ENCODE measurements at regions not wholly inside any gene's neighbourhood (a gene's known extent, or its start where the extent isn't known, plus 50 kb on each side); places are given as distances from the start of the nearest gene placed in this dataset.

DNA sequence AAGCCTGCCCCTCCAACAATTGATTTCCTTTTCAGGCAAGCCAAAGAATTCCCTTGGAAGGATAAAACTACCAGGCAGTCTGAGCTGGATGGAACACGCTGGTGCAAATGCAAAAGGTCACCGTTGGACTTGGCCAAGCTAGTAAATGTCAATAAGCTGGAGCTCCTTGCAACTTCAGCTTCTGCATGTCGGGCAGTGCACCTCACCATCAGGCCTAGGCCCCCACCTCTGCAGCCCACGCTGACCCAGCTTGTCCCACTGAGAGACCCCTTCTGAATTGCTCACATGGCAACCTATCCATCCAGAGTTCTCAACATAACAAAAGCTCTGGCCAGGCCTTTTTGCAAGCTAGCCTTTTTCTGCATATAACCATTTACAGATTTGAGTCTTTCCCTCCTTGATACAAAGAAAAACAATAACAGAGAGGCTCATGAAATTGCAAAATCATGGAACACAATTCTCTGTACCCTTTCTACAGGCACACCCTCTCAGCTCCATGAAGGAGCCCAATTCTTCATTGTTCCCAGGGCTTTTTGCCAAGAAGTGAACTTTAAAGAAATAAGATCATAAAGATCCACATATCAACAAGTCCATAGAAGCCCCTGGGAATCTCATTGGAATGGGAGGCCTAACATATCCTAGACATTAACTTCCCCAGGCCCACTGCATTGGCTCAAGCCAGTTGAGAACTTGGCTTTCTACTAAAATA lies 123.9 kb upstream of the SLIT3 start:
- H3K4me1 ChIP-seq (ENCODE audit: insufficient read depth, low read length): peaks cover 10% of the 10 kb centered on the region; the same call in 1 of the 2 replicates
- no peaks in the 10 kb centered on the region for H3K36me3 ChIP-seq (ENCODE audit: insufficient read depth, low read depth, low read length)
- no peak overlapping the region for H3K4me3 ChIP-seq (ENCODE audit: low read length)
- no peak overlapping the region for H3K9ac ChIP-seq (ENCODE audit: low read depth, low read length)
- H3K27ac ChIP-seq (ENCODE audit: low read length): no peak overlapping the region
- no peaks in the 10 kb centered on the region for H3K27me3 ChIP-seq (ENCODE audit: insufficient read depth, low read length)
- no peaks in the 10 kb centered on the region for H3K9me3 ChIP-seq (ENCODE audit: insufficient read depth, low read depth, low read length)

DNA sequence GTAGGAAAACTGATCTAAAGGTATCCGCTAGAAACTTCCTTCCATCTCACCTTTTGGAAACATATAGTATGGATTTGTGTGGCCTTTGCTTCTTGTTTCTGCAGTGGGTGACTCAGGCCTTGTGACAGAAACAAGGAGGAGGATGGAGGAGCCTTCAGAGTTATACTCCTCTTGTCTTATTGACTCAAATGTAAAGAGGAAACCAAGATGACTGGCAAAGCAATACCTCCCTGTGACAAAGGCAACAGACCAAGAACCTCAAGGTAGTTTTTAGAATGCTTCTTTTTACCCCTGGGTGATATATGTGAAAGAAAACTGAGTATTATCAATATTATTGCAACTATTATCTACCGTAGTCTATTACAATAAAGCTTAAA lies 123.3 kb upstream of the SLIT3 start:
- H3K27ac ChIP-seq (ENCODE audit: low read length): no peak overlapping the region
- no peak overlapping the region for H3K4me3 ChIP-seq (ENCODE audit: low read length)
- H3K27me3 ChIP-seq (ENCODE audit: insufficient read depth, low read length): no peaks in the 10 kb centered on the region
- no peak overlapping the region for H3K9ac ChIP-seq (ENCODE audit: low read depth, low read length)
- no peaks in the 10 kb centered on the region for H3K9me3 ChIP-seq (ENCODE audit: insufficient read depth, low read depth, low read length)
- no peaks in the 10 kb centered on the region for H3K36me3 ChIP-seq (ENCODE audit: insufficient read depth, low read depth, low read length)
- peaks cover 10% of the 10 kb centered on the region; the same call in 1 of the 2 replicates for H3K4me1 ChIP-seq (ENCODE audit: insufficient read depth, low read length)

DNA sequence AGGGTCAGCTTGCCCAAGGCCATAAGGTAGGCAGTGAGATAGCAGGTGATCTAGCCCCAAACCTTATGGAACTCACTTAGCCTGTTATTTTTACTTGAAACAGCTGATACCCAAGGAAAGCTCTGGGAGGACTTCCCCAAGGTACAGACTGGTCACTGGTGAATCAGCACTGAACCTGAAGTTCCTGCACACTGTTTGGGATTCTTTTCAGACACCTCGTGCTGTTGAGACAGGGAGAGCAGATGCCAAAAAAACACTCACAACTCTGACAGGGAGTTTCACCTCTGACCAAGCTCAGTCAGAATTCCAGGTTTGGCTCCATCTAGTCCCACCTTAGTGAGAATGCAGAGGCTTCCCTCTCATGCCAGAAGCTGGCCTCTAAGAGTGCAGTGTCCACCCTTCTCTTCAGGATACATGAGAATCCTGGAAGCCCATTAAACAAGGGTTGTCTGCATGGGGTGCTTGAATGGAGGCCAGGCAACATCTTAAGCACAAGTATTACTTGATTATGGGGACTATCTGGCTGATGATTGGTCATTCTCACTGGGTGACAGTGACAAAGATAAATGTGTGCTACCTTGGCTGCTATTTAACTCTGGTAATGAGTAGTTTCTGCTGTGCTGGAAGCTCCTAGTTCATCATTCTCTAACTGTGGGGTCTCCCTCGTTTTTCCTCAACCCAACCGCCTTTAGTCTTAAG lies 122.8 kb upstream of the SLIT3 start:
- no peaks in the 10 kb centered on the region for H3K27me3 ChIP-seq (ENCODE audit: insufficient read depth, low read length)
- H3K4me3 ChIP-seq (ENCODE audit: low read length): no peak overlapping the region
- H3K27ac ChIP-seq (ENCODE audit: low read length): no peak overlapping the region
- no peaks in the 10 kb centered on the region for H3K36me3 ChIP-seq (ENCODE audit: insufficient read depth, low read depth, low read length)
- H3K9ac ChIP-seq (ENCODE audit: low read depth, low read length): no peak overlapping the region
- peaks cover 10% of the 10 kb centered on the region; the same call in 1 of the 2 replicates for H3K4me1 ChIP-seq (ENCODE audit: insufficient read depth, low read length)
- no peaks in the 10 kb centered on the region for H3K9me3 ChIP-seq (ENCODE audit: insufficient read depth, low read depth, low read length)

DNA sequence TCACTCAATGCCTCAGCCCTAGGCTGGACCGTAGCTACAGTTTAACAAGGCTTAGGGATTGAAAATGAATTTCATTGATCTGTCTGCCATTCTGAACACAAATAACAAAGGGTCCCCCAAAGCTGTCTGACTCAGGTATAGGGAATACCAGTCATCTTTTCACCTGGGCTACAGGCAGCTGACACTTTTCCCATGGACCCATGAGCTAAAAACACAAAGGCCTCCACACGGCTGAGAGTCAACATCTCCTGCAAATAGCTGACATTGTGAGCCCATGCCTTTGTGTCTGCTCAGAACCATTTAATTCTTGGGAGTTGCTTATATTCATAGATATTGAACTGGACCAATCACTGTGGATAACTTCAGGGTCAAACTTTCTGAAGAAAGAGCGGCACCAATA lies 121.1 kb upstream of the SLIT3 start:
- H3K4me3 ChIP-seq (ENCODE audit: low read length): no peak overlapping the region
- no peak overlapping the region for H3K9ac ChIP-seq (ENCODE audit: low read depth, low read length)
- H3K27ac ChIP-seq (ENCODE audit: low read length): no peak overlapping the region
- no peaks in the 10 kb centered on the region for H3K9me3 ChIP-seq (ENCODE audit: insufficient read depth, low read depth, low read length)
- H3K36me3 ChIP-seq (ENCODE audit: insufficient read depth, low read depth, low read length): no peaks in the 10 kb centered on the region
- H3K4me1 ChIP-seq (ENCODE audit: insufficient read depth, low read length): peaks cover 10% of the 10 kb centered on the region; the same call in 1 of the 2 replicates
- H3K27me3 ChIP-seq (ENCODE audit: insufficient read depth, low read length): no peaks in the 10 kb centered on the region

DNA sequence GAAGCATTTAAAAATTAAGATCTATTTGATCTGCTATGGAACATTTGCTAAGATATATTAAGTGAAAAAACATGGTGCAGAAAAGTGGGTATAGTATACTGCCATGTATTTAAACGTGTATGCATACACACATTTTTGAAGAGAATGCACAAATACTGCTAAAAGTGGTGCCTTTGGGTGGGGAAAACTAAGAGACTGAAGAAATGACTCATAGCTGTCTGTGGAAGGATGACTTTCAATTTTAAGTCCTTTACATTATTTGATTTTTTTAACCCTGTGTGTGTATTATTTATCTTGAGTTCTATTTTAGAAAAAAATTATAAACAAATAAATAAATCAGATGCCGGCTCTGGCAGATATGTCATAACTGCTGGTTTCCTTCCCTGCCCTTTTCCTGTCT lies 120.7 kb upstream of the SLIT3 start:
- H3K27me3 ChIP-seq (ENCODE audit: insufficient read depth, low read length): no peaks in the 10 kb centered on the region
- H3K4me1 ChIP-seq (ENCODE audit: insufficient read depth, low read length): peaks cover 10% of the 10 kb centered on the region; the same call in 1 of the 2 replicates
- H3K9ac ChIP-seq (ENCODE audit: low read depth, low read length): no peak overlapping the region
- H3K27ac ChIP-seq (ENCODE audit: low read length): no peak overlapping the region
- H3K9me3 ChIP-seq (ENCODE audit: insufficient read depth, low read depth, low read length): no peaks in the 10 kb centered on the region
- no peak overlapping the region for H3K4me3 ChIP-seq (ENCODE audit: low read length)
- no peaks in the 10 kb centered on the region for H3K36me3 ChIP-seq (ENCODE audit: insufficient read depth, low read depth, low read length)

DNA sequence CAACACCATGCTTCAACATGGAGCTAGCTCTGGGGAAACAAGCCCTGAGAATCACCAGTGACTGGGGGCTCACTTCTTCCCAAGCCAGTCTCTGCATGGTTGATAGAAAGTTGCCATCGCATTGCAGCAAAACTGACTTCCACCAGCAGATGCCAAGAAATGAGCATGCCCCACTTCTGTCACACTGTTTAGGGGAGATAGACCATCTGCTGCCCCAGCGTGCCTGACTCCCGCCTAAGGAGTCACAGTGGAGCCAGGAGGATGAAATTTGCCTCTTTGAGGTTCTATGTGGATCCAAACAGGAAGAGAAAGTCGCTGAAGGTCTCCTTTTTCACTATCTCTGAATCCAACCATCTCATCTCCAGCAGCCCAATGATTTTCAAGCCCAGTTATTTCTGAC lies 116.7 kb upstream of the SLIT3 start:
- Histone ChIP-seq H3K27ac (ENCODE audit: low read length) (no peak overlapping the region), H3K9me3 (ENCODE audit: insufficient read depth, low read depth, low read length) (no peaks in the 10 kb centered on the region), H3K36me3 (ENCODE audit: insufficient read depth, low read depth, low read length) (no peaks in the 10 kb centered on the region), H3K27me3 (ENCODE audit: insufficient read depth, low read length) (no peaks in the 10 kb centered on the region), H3K4me3 (ENCODE audit: low read length) (no peak overlapping the region), H3K4me1 (ENCODE audit: insufficient read depth, low read length) (no peaks in the 10 kb centered on the region), H3K9ac (ENCODE audit: low read depth, low read length) (no peak overlapping the region)

DNA sequence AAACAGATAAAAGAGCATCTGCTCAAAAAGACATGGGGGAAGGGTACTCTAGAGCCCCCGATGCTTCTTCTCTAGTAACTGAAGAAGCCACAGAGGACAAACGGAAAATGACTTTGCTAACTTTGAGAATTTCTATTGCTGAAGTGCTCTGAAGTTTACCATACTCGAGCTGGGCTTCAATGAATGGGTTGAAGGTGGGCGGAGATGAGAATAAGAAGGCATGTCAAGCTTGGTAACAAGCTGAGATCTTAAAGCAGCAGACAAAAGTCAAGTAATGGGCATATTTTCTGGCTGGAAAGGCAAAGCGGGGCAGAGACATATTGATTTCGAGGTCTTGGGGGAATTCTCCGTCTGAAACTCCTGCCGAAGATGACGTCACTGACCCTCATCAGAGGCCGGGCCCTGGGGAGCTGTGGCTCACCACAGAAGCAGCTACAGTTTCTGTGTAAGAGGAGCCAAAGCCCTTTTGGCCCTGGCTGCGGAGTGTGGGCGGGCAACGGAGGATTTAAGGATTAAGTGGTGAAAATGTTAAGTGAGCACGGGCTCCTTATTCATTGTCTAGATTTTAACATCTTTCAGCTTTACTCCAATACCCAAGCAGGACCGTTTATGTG lies 115.8 kb upstream of the SLIT3 start:
- H3K4me1 ChIP-seq (ENCODE audit: insufficient read depth, low read length): no peaks in the 10 kb centered on the region
- no peaks in the 10 kb centered on the region for H3K9me3 ChIP-seq (ENCODE audit: insufficient read depth, low read depth, low read length)
- H3K36me3 ChIP-seq (ENCODE audit: insufficient read depth, low read depth, low read length): no peaks in the 10 kb centered on the region
- H3K4me3 ChIP-seq (ENCODE audit: low read length): no peak overlapping the region
- no peaks in the 10 kb centered on the region for H3K27me3 ChIP-seq (ENCODE audit: insufficient read depth, low read length)
- no peak overlapping the region for H3K9ac ChIP-seq (ENCODE audit: low read depth, low read length)
- no peak overlapping the region for H3K27ac ChIP-seq (ENCODE audit: low read length)

DNA sequence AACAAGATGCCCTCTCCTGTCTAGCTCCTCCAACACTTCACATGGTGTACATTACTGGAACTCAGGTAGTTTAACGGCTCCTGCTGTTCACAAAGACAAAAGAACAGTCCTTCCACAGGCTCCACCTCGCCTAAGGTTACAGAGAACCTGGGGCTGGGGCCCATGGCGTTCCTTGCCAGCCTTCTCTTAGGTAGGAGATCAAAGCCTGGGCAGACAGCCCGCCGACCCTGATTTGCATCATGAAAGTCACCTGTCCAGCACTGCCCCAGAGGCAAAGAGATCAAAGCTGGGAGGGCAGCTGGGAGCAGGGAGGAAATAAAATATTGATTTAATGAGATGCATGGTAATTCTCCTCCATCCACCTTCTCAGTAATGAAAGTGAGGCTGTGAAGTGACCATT lies 115.0 kb upstream of the SLIT3 start:
- Histone ChIP-seq H3K36me3 (ENCODE audit: insufficient read depth, low read depth, low read length) (no peaks in the 10 kb centered on the region), H3K9me3 (ENCODE audit: insufficient read depth, low read depth, low read length) (no peaks in the 10 kb centered on the region), H3K27me3 (ENCODE audit: insufficient read depth, low read length) (no peaks in the 10 kb centered on the region), H3K4me3 (ENCODE audit: low read length) (no peak overlapping the region), H3K4me1 (ENCODE audit: insufficient read depth, low read length) (no peaks in the 10 kb centered on the region), H3K27ac (ENCODE audit: low read length) (no peak overlapping the region), H3K9ac (ENCODE audit: low read depth, low read length) (no peak overlapping the region)

DNA sequence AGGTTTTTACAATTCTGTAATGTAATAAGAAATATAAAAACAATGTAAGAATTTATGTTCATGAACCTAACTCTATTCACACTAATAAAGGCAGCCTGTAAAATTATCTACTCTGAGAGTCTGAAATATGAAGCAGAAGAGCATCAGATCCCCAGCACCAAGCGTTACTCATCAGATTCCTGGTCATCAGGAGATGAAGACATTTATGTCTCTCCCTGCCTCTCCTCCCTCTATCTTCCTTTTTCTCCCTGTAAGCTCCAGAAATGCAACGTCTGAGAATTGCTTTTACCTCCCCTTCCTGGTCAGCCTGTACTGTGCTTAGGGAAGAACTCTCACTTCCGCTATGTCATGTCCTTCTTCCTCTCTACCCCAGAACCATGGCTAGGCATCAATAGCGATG lies 114.4 kb upstream of the SLIT3 start:
- Histone ChIP-seq H3K9ac (ENCODE audit: low read depth, low read length) (no peak overlapping the region), H3K27me3 (ENCODE audit: insufficient read depth, low read length) (no peaks in the 10 kb centered on the region), H3K4me3 (ENCODE audit: low read length) (no peak overlapping the region), H3K4me1 (ENCODE audit: insufficient read depth, low read length) (no peaks in the 10 kb centered on the region), H3K9me3 (ENCODE audit: insufficient read depth, low read depth, low read length) (no peaks in the 10 kb centered on the region), H3K36me3 (ENCODE audit: insufficient read depth, low read depth, low read length) (no peaks in the 10 kb centered on the region), H3K27ac (ENCODE audit: low read length) (no peak overlapping the region)

DNA sequence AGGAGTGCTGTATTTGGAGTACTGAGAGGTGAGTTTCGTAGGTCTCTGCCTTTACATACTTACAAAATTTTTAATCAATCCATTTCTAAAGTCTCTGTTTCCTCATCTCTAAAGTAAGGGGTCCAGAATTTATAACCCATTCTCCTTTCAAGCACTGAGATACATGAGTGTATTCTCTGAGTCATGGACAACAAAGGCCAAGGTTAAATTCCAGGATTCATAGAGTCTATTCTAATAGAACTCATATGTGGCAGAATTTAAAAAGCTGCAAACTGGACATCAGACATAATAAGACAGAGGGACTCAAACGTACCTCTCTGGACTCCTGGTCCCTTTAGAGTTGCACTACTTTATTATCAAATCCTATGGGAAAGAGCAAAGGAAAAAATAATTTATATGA lies 112.5 kb upstream of the SLIT3 start:
- no peak overlapping the region for H3K27ac ChIP-seq (ENCODE audit: low read length)
- H3K27me3 ChIP-seq (ENCODE audit: insufficient read depth, low read length): no peaks in the 10 kb centered on the region
- H3K9ac ChIP-seq (ENCODE audit: low read depth, low read length): no peak overlapping the region
- H3K36me3 ChIP-seq (ENCODE audit: insufficient read depth, low read depth, low read length): no peaks in the 10 kb centered on the region
- H3K4me3 ChIP-seq (ENCODE audit: low read length): no peak overlapping the region
- no peaks in the 10 kb centered on the region for H3K9me3 ChIP-seq (ENCODE audit: insufficient read depth, low read depth, low read length)
- no peaks in the 10 kb centered on the region for H3K4me1 ChIP-seq (ENCODE audit: insufficient read depth, low read length)

DNA sequence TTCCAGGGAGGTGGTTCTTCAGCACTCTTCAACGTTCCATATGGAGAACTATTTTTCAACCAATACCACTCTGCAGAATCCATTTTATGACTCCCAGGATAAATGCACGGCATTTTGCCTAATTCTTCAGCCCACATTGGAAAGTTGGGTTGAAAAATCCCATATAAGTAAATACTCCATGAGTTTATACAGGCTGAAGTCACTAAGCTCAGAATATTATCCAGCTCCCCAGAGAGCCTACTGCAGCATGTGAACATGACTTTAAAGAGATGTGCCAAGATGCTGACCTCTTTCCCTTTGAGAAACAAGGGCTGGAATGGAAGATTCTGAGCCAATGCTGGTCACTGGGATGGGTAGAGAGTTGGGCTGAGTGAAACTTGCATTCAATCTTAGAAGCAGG lies 111.9 kb upstream of the SLIT3 start:
- no peaks in the 10 kb centered on the region for H3K9me3 ChIP-seq (ENCODE audit: insufficient read depth, low read depth, low read length)
- H3K36me3 ChIP-seq (ENCODE audit: insufficient read depth, low read depth, low read length): no peaks in the 10 kb centered on the region
- H3K9ac ChIP-seq (ENCODE audit: low read depth, low read length): no peak overlapping the region
- no peak overlapping the region for H3K27ac ChIP-seq (ENCODE audit: low read length)
- no peak overlapping the region for H3K4me3 ChIP-seq (ENCODE audit: low read length)
- H3K4me1 ChIP-seq (ENCODE audit: insufficient read depth, low read length): no peaks in the 10 kb centered on the region
- H3K27me3 ChIP-seq (ENCODE audit: insufficient read depth, low read length): no peaks in the 10 kb centered on the region
